Activated naive CD4-positive, alpha-beta T cell treated with anti-CD3 and anti-CD28 coated beads, Interleukin-2, amount 10 ng/mL, durations not matched to agents 7 days and 5 days (primary cell): ENCODE measurements at regions not wholly inside any gene's neighbourhood (a gene's known extent, or its start where the extent isn't known, plus 50 kb on each side); places are given as distances from the start of the nearest gene placed in this dataset.

Experiments used
- CTCF ChIA-PET: fragments of 350-600 bp; sonication (Branson Sonifier 250); formaldehyde crosslinking; loops from one replicate; lab custom pipeline; 2021; ENCODE audit warnings: antibody characterized with exemption; lab: Charles Lee
- DNase-seq: peaks from one replicate; pipeline ENCODE4 v3.0.0-alpha.2; 2020
- H3K27ac Mint-ChIP-seq: one replicate; pipeline ENCODE4 v1.8.0; 2021; ENCODE audit warnings: mild to moderate bottlenecking, moderate library complexity, mixed read lengths
- H3K27me3 Mint-ChIP-seq: one replicate; pipeline ENCODE4 v1.8.0; 2021; ENCODE audit warnings: mild to moderate bottlenecking, mixed read lengths
- H3K36me3 Mint-ChIP-seq: one replicate; pipeline ENCODE4 v1.8.0; 2021; ENCODE audit warnings: mixed read lengths
- H3K4me1 Mint-ChIP-seq: one replicate; pipeline ENCODE4 v1.8.0; 2021; ENCODE audit warnings: mixed read lengths
- H3K4me3 Mint-ChIP-seq: one replicate; pipeline ENCODE4 v1.8.0; 2021; ENCODE audit warnings: mild to moderate bottlenecking, moderate library complexity, mixed read lengths
- H3K9me3 Mint-ChIP-seq: one replicate; pipeline ENCODE4 v1.8.0; 2021; ENCODE audit warnings: mixed read lengths

DNA sequence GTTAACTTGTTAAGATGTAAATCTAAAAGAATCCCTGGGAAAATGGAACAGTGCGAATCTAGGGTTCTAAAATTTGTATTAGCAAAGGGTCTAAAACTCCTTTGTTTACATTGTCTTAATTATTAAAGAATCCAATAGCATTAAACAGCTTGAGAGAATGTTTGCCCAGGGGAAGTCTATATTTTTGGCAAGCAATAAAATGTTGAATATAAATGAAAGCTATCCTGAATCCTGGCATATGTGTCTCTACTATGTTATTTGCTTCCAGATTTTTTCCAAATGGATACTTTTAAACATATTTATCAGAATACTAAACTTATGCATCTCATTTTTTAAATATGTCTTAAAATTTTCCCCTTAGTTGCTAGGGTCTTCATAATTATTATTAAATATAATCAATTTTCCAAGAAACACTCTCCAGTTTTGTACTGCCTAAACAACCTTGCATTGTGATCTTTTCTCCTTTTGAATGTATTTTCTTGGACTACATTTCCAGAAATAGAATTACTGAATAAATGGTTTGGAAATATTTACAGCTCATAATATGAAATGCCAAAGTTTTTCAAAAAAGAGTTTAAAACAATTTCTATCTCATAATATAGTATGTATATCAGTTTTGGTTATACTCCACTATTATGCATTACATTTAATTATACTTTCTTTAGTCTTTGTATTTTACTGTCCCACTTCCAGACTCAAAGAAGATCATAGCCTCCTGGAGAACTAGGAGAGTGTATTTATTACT is 304.8 kb downstream of the USP25 start:
- Mint-ChIP-seq H3K27ac (no peak overlapping the region), H3K36me3 (no peaks in the 10 kb centered on the region), H3K4me1 (no peaks in the 10 kb centered on the region), H3K27me3 (no peaks in the 10 kb centered on the region), H3K9me3 (no peaks in the 10 kb centered on the region), H3K4me3 (no peak overlapping the region)
- CTCF ChIA-PET: no interaction called here
- no peak for DNase-seq

DNA sequence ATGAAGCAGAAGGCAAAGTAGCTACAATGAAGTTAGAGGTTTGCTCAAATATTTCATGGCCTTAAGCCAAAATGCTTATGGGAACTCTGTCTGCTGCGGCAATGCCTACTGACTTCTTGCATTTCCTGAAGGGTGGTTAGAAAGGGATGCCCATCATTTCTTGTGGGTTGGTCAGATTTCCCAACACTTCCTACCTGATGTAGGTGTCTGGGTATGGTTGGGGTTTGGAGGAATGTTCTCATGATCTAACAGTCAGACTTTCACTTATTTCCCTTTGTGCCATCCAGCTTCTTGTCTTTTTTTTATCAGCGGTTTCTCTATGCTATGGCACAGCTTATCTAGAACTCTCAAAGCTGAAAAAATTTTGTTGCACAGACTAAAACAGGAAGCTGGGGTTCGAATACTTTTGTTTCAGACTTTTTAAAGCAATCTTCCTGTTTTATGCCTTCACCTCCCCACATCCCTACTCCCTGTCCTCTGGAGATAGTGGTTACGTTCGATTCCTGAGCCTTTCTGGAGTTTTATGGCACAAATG is 307.7 kb downstream of the USP25 start:
- Mint-ChIP-seq H3K36me3 (no peaks in the 10 kb centered on the region), H3K4me1 (no peaks in the 10 kb centered on the region), H3K4me3 (no peak overlapping the region), H3K27me3 (no peaks in the 10 kb centered on the region), H3K9me3 (no peaks in the 10 kb centered on the region), H3K27ac (no peak overlapping the region)
- no peak for DNase-seq
- CTCF ChIA-PET: no interaction called here

DNA sequence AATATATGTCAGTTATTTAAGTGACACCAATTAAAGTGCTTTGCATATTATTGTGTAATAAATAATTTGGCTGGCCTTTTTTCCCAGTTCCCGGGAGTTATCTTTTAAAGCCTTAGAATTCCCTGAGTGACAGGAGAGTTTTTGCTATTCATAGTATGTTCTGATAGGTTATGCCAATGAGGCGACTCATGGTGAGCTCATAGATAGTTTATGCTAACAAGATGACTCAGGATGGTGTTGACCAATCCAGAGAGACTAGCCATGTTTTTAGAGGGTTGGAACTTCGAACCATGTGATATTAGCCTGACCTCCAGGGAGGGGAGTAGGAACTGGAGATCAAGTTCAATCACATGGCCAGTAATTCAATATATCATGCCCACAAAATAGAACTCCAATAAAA is 310.8 kb downstream of the USP25 start:
- DNase-seq: no peak
- H3K4me1 Mint-ChIP-seq: no peaks in the 10 kb centered on the region
- no peaks in the 10 kb centered on the region for H3K27me3 Mint-ChIP-seq
- H3K4me3 Mint-ChIP-seq: no peak overlapping the region
- no peaks in the 10 kb centered on the region for H3K36me3 Mint-ChIP-seq
- no peaks in the 10 kb centered on the region for H3K9me3 Mint-ChIP-seq
- CTCF ChIA-PET: no interaction called here
- no peak overlapping the region for H3K27ac Mint-ChIP-seq

DNA sequence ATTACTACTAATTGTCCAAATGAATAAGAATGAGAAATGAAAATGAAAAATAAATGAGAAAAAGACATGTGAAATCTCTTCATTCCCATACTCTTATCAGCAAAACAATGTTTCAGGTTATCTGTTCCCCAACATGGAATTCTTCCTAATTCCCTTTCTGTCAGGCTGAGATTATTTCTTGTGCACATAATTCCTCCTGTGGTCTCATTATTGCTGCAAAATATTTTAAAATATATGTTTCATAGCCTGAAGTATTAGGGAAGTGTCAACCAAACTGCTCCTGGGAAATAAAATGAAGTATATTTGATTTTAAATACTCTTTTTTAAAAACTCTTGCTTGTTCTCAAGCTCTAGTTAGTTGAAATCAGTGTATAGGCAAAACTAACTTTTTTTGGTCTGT is 314.9 kb downstream of the USP25 start:
- Mint-ChIP-seq H3K4me1 (no peaks in the 10 kb centered on the region), H3K4me3 (no peak overlapping the region), H3K36me3 (no peaks in the 10 kb centered on the region), H3K27ac (no peak overlapping the region), H3K27me3 (no peaks in the 10 kb centered on the region), H3K9me3 (no peaks in the 10 kb centered on the region)
- CTCF ChIA-PET: no interaction called here
- no peak for DNase-seq

DNA sequence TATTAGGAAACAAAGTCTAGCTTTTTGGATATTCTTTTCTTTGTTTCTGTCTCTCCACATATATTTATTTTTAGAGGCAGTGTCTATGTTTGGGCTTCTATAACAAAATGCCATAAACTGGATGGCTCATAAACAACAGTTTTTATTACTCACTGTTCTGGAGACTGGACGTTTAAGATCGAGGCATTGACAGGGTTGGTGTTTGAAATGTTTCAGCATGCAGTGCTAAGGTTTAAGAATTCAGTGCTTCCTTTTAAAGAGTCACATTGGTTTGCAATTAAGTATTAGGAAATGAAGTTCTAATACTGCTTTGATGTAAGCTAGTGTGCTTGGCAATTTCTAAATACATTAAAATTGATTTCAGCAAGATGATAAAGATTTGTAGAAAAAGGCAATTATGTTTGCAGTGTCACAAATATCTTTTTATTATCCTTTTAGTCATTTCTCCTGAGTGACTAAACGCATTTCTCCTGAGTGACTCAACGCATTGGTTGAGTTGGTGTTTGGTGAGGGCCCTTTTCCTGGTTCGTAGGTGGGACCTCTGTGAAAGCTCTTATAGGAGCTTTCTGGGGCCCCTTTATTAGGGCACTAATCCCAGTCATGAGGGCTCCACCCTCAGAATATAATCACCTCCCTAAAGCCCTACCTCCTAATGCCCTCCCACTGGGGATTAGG is 317.0 kb downstream of the USP25 start:
- DNase-seq: no peak
- Mint-ChIP-seq H3K27me3 (no peaks in the 10 kb centered on the region), H3K4me3 (no peak overlapping the region), H3K27ac (no peak overlapping the region), H3K36me3 (no peaks in the 10 kb centered on the region), H3K4me1 (no peaks in the 10 kb centered on the region), H3K9me3 (no peaks in the 10 kb centered on the region)
- CTCF ChIA-PET: interaction anchor here (0.7 kb wide), 2 partner anchors 146 to 975 kb away, joined by 3 read pairs; no protein-coding TSS in a partner anchor

DNA sequence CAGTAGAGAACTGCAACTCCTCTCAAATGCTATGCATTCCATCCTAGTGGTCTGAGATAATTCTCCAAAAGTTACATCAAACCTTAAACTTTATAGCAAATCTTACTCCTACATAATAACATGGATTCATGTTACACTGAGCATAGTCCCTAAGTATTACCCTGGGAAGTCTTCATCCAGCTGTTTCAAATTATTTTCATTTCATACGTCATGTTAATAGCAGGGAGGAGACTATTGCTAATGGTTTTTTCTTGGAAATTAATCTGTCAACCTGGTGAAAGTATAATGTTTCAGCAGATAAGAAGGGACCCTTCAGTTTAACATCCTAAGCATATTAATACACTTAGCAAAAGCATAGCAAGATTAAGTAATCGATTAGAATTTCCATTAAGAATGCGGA is 318.1 kb downstream of the USP25 start:
- CTCF ChIA-PET: no interaction called here
- Mint-ChIP-seq H3K27me3 (no peaks in the 10 kb centered on the region), H3K4me1 (no peaks in the 10 kb centered on the region), H3K9me3 (no peaks in the 10 kb centered on the region), H3K4me3 (no peak overlapping the region), H3K36me3 (no peaks in the 10 kb centered on the region), H3K27ac (no peak overlapping the region)
- no peak for DNase-seq

DNA sequence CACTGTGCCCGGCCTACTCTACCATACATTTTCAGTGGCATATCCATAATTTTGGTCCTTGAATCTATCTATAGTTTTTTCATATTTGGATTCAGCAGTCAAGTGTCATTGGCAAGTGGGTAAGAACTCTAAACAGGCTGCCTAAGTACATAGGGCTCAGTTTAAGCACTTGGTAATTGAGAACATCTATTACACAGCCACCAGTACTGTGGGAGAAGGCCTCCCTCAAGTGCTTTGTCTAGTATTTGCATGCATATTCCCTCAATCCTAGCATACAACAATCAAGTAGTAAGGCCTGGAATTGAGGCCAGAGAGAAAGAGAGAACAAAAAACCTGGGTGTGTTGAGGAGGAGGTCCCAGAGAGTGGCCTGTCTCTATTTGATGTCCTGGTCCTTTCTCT is 325.2 kb downstream of the USP25 start:
- CTCF ChIA-PET: no interaction called here
- no peaks in the 10 kb centered on the region for H3K27me3 Mint-ChIP-seq
- no peaks in the 10 kb centered on the region for H3K9me3 Mint-ChIP-seq
- H3K36me3 Mint-ChIP-seq: no peaks in the 10 kb centered on the region
- H3K4me1 Mint-ChIP-seq: no peaks in the 10 kb centered on the region
- no peak for DNase-seq
- H3K27ac Mint-ChIP-seq: no peak overlapping the region
- H3K4me3 Mint-ChIP-seq: no peak overlapping the region

DNA sequence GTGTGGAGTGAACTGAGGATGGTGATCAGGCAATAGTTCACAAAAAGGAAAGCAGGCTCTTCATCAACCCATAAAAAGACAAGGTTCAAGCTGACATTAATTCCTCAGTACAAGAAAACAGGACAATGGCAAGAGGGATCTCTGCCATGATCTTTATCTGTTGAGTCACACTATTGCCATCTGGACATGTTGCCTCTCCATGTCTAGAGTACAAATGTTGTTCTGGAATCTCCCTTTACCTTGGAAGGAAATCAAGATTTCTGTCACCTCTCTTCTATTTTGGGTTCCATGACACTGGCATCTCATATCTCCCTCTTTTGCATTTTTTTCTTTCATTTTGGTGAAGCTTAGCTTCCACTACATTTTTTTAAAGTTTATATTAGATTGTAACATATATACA is 329.1 kb downstream of the USP25 start:
- Mint-ChIP-seq H3K27me3 (no peaks in the 10 kb centered on the region), H3K27ac (no peak overlapping the region), H3K4me1 (no peaks in the 10 kb centered on the region), H3K4me3 (no peak overlapping the region), H3K9me3 (no peaks in the 10 kb centered on the region), H3K36me3 (no peaks in the 10 kb centered on the region)
- DNase-seq: no peak
- CTCF ChIA-PET: interaction anchor here (0.6 kb wide), 1 partner anchor 21 kb away, joined by 4 read pairs; no protein-coding TSS in a partner anchor

DNA sequence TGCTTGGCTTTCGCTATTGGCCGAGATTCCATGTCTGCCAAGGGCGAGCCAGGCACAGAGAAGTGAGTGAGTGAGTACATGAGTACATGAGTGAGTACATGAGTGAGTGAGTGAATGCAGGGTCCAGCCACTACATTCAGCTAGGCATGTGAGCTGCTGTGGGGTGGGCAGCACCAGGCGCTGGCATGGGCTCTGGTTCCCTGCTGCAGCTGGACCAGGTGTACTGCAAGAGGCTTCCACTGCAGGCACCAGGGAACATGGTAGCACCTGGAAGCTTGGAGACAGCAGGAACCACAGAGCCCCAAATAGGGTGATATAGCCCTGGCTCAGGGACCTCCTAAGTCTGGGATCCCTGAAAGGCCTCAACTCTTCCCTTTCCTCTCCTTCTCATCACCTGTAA is 330.2 kb downstream of the USP25 start:
- Mint-ChIP-seq H3K27ac (no peak overlapping the region), H3K4me3 (no peak overlapping the region), H3K9me3 (no peaks in the 10 kb centered on the region), H3K4me1 (no peaks in the 10 kb centered on the region), H3K36me3 (no peaks in the 10 kb centered on the region), H3K27me3 (no peaks in the 10 kb centered on the region)
- CTCF ChIA-PET: no interaction called here
- DNase-seq: no peak

DNA sequence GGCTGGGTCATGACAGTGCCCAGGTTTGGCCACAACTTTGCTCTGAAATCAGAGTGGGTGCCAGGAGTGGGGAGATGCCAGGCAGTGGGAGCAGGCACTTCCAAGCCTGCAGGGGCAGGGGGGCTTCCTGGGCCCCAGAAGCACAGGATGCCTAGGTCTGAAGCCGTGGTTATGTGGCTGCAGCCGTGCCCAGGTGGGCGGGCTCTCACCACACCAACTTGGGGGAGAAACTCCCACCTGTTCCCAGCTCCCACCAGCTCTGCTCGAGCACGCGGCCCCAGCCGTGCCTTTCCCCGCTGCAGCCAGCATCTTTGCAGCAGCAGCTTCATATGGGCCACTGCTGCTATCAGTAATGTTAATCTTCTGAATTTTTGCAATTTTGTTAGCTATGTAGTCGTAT is 331.4 kb downstream of the USP25 start:
- no peaks in the 10 kb centered on the region for H3K9me3 Mint-ChIP-seq
- H3K4me3 Mint-ChIP-seq: no peak overlapping the region
- H3K27ac Mint-ChIP-seq: no peak overlapping the region
- no peaks in the 10 kb centered on the region for H3K27me3 Mint-ChIP-seq
- CTCF ChIA-PET: interaction anchor here (1.5 kb wide), 1 partner anchor 21 kb away, joined by 3 read pairs; no protein-coding TSS in a partner anchor
- H3K4me1 Mint-ChIP-seq: no peaks in the 10 kb centered on the region
- no peaks in the 10 kb centered on the region for H3K36me3 Mint-ChIP-seq
- DNase-seq: no peak

DNA sequence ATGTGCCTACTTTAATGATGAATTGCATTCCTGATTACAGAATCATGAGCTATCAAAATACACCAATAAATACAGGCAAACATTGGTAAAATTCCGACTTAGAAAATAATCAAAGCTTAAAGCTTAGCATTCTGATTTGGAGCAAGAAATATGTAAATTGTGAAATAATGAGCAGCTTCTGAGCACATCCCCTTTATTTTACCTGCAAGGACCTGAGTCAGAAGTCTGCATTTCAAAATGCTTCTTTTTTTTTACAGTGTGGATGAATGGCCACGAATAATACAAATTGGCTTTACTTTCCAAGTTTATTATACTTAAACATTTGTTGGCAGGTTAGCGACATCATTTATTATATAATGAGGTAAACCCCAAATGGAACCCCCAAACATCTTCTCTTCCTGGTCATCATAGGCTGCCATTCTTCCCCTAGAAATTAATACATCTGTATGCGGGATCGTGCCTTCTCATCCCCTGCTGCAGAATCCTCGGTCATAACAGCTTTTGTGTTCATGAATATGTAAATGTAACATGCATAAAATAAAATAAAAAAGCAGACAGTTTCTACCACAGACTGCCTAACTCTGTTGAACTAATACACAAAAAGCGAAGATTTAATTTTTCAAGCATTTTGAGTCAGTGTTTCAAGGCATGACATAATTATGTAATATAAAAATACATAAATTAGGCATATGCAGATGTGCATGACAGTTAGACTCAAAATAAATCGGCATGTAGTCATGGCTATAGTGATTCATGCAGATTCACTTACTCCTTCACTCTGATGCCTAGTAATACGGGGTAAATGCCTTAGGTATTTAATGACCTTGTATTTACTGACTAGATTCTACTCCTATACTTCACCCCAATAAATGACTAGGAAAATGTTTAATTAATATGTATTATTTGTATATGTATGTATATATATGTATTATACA is 339.7 kb downstream of the USP25 start:
- Mint-ChIP-seq H3K9me3 (no peaks in the 10 kb centered on the region), H3K4me3 (no peak overlapping the region), H3K4me1 (no peaks in the 10 kb centered on the region), H3K27me3 (no peaks in the 10 kb centered on the region), H3K27ac (no peak overlapping the region), H3K36me3 (no peaks in the 10 kb centered on the region)
- no peak for DNase-seq
- CTCF ChIA-PET: no interaction called here

GRCh38 chr21:16070207-16070651 is 340.4 kb downstream of the USP25 start:
- no peak overlapping the region for H3K27ac Mint-ChIP-seq
- H3K4me3 Mint-ChIP-seq: no peak overlapping the region
- CTCF ChIA-PET: no interaction called here
- H3K4me1 Mint-ChIP-seq: no peaks in the 10 kb centered on the region
- no peaks in the 10 kb centered on the region for H3K27me3 Mint-ChIP-seq
- DNase-seq: no peak
- no peaks in the 10 kb centered on the region for H3K36me3 Mint-ChIP-seq
- H3K9me3 Mint-ChIP-seq: no peaks in the 10 kb centered on the region

- Mint-ChIP-seq H3K27ac (no peak overlapping the region), H3K4me3 (no peak overlapping the region), H3K4me1 (no peaks in the 10 kb centered on the region), H3K27me3 (no peaks in the 10 kb centered on the region), H3K36me3 (no peaks in the 10 kb centered on the region), H3K9me3 (no peaks in the 10 kb centered on the region)
- DNase-seq: no peak
- CTCF ChIA-PET: interaction anchor here (1.0 kb wide), 1 partner anchor 11 kb away, joined by 3 read pairs; no protein-coding TSS in a partner anchor
Measured at GRCh38 chr21:16071092-16071491, 341.3 kb downstream of the USP25 start.

GRCh38 chr21:16071761-16072160 is 342.0 kb downstream of the USP25 start:
- no peak for DNase-seq
- Mint-ChIP-seq H3K36me3 (no peaks in the 10 kb centered on the region), H3K4me1 (no peaks in the 10 kb centered on the region), H3K27me3 (no peaks in the 10 kb centered on the region), H3K27ac (no peak overlapping the region), H3K9me3 (no peaks in the 10 kb centered on the region), H3K4me3 (no peak overlapping the region)
- CTCF ChIA-PET: interaction anchor here (1.0 to 1.3 kb wide), 2 partner anchors 10 to 11 kb away, joined by 3 to 6 read pairs; no protein-coding TSS in a partner anchor
